ENCODE measurements at regions not wholly inside any gene's neighbourhood (a gene's known extent, or its start where the extent isn't known, plus 50 kb on each side); places are given as distances from the start of the nearest gene placed in this dataset.
A peak's percentile ranks its signal among the peaks of the same experiment; 100 is the strongest.
"Not testable (repeated sequence)": the region's sequence is repeated elsewhere in the genome, so short reads cannot be mapped to it uniquely, and the experiment has no call there.

- H3K27ac ChIP-seq (ENCODE audit: control insufficient read depth, insufficient read depth, low read length); H3K9me1 ChIP-seq (ENCODE audit: control insufficient read depth, extremely low read depth, insufficient read depth, low read length); H3K4me3 ChIP-seq (ENCODE audit: control insufficient read depth in 2 of 3, extremely low read depth in 1 of 3, insufficient read depth in 2 of 3, low read depth in 1 of 3, low read length in 3 of 3); H3K4me2 ChIP-seq (ENCODE audit: control insufficient read depth, extremely low read depth, insufficient read depth, low read depth, low read length); H3K36me3 ChIP-seq (ENCODE audit: control insufficient read depth in 2 of 2, extremely low read depth in 1 of 2, insufficient read depth in 2 of 2, low read length in 2 of 2); H3K4me1 ChIP-seq (ENCODE audit: control insufficient read depth, extremely low read depth, insufficient read depth, low read length); FAIRE-seq; H2AFZ ChIP-seq (ENCODE audit: control insufficient read depth, low read length); H3K27me3 ChIP-seq (ENCODE audit: control insufficient read depth, extremely low read depth, insufficient read depth, low read length); H3K79me2 ChIP-seq (ENCODE audit: control insufficient read depth, insufficient read depth, low read length); H4K20me1 ChIP-seq (ENCODE audit: control insufficient read depth, extremely low read depth, insufficient read depth, low read length); DNase-seq (ENCODE audit: low read depth, low spot score); H3K9ac ChIP-seq (ENCODE audit: control insufficient read depth, extremely low read depth, insufficient read depth, low read length); dilution Hi-C loops (cut with MboI; ENCODE audit: extremely low pct_ligation_motif_present, low sequenced_read_pairs); H3K9me3 ChIP-seq (ENCODE audit: control insufficient read depth, low read depth, low read length): not testable (repeated sequence)
These were observed 82.9 kb upstream of the VKORC1L1 start for GRCh38 chr7:65789943-65790342.

DNA sequence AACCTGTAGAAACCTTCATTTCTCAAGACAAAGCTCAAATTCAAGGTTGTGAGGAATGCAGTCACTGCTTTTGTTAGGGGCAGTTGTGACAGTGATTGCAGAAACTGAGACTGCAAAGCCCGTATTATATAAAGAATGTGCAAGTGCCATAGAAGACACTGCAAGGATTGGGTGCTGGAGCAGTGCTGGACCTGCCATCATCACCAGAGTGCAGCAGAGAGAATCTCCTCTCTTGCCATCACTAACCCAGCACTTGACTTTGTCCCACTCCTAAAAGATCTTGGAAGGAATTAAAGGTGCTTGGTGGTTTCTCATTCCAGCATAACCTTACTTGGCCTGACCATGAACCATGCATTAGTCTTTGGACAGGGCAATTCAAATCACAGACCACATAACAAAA lies 81.1 kb upstream of the VKORC1L1 start:
- H3K27me3 ChIP-seq (ENCODE audit: control insufficient read depth, extremely low read depth, insufficient read depth, low read length); H3K27ac ChIP-seq (ENCODE audit: control insufficient read depth, insufficient read depth, low read length); dilution Hi-C loops (cut with MboI; ENCODE audit: extremely low pct_ligation_motif_present, low sequenced_read_pairs); H3K36me3 ChIP-seq (ENCODE audit: control insufficient read depth in 2 of 2, extremely low read depth in 1 of 2, insufficient read depth in 2 of 2, low read length in 2 of 2); H3K79me2 ChIP-seq (ENCODE audit: control insufficient read depth, insufficient read depth, low read length); H3K9me3 ChIP-seq (ENCODE audit: control insufficient read depth, low read depth, low read length); H3K4me1 ChIP-seq (ENCODE audit: control insufficient read depth, extremely low read depth, insufficient read depth, low read length); FAIRE-seq; H2AFZ ChIP-seq (ENCODE audit: control insufficient read depth, low read length); H3K4me2 ChIP-seq (ENCODE audit: control insufficient read depth, extremely low read depth, insufficient read depth, low read depth, low read length); H3K9me1 ChIP-seq (ENCODE audit: control insufficient read depth, extremely low read depth, insufficient read depth, low read length); H3K9ac ChIP-seq (ENCODE audit: control insufficient read depth, extremely low read depth, insufficient read depth, low read length); H4K20me1 ChIP-seq (ENCODE audit: control insufficient read depth, extremely low read depth, insufficient read depth, low read length); H3K4me3 ChIP-seq (ENCODE audit: control insufficient read depth in 2 of 3, extremely low read depth in 1 of 3, insufficient read depth in 2 of 3, low read depth in 1 of 3, low read length in 3 of 3); DNase-seq (ENCODE audit: low read depth, low spot score): not testable (repeated sequence)

GRCh38 chr7:65792726-65793125 lies 80.1 kb upstream of the VKORC1L1 start:
- dilution Hi-C loops (cut with MboI; ENCODE audit: extremely low pct_ligation_motif_present, low sequenced_read_pairs); DNase-seq (ENCODE audit: low read depth, low spot score); H3K4me2 ChIP-seq (ENCODE audit: control insufficient read depth, extremely low read depth, insufficient read depth, low read depth, low read length); H3K9me3 ChIP-seq (ENCODE audit: control insufficient read depth, low read depth, low read length); H3K4me1 ChIP-seq (ENCODE audit: control insufficient read depth, extremely low read depth, insufficient read depth, low read length); H3K79me2 ChIP-seq (ENCODE audit: control insufficient read depth, insufficient read depth, low read length); H3K27me3 ChIP-seq (ENCODE audit: control insufficient read depth, extremely low read depth, insufficient read depth, low read length); H4K20me1 ChIP-seq (ENCODE audit: control insufficient read depth, extremely low read depth, insufficient read depth, low read length); H3K4me3 ChIP-seq (ENCODE audit: control insufficient read depth in 2 of 3, extremely low read depth in 1 of 3, insufficient read depth in 2 of 3, low read depth in 1 of 3, low read length in 3 of 3); H3K9me1 ChIP-seq (ENCODE audit: control insufficient read depth, extremely low read depth, insufficient read depth, low read length); H2AFZ ChIP-seq (ENCODE audit: control insufficient read depth, low read length); H3K27ac ChIP-seq (ENCODE audit: control insufficient read depth, insufficient read depth, low read length); H3K9ac ChIP-seq (ENCODE audit: control insufficient read depth, extremely low read depth, insufficient read depth, low read length); FAIRE-seq; H3K36me3 ChIP-seq (ENCODE audit: control insufficient read depth in 2 of 2, extremely low read depth in 1 of 2, insufficient read depth in 2 of 2, low read length in 2 of 2): not testable (repeated sequence)

- H3K27me3 ChIP-seq (ENCODE audit: control insufficient read depth, extremely low read depth, insufficient read depth, low read length); H3K9ac ChIP-seq (ENCODE audit: control insufficient read depth, extremely low read depth, insufficient read depth, low read length); H3K9me1 ChIP-seq (ENCODE audit: control insufficient read depth, extremely low read depth, insufficient read depth, low read length); FAIRE-seq; H3K36me3 ChIP-seq (ENCODE audit: control insufficient read depth in 2 of 2, extremely low read depth in 1 of 2, insufficient read depth in 2 of 2, low read length in 2 of 2); dilution Hi-C loops (cut with MboI; ENCODE audit: extremely low pct_ligation_motif_present, low sequenced_read_pairs); H3K79me2 ChIP-seq (ENCODE audit: control insufficient read depth, insufficient read depth, low read length); H3K4me2 ChIP-seq (ENCODE audit: control insufficient read depth, extremely low read depth, insufficient read depth, low read depth, low read length); H3K9me3 ChIP-seq (ENCODE audit: control insufficient read depth, low read depth, low read length); H4K20me1 ChIP-seq (ENCODE audit: control insufficient read depth, extremely low read depth, insufficient read depth, low read length); H3K4me3 ChIP-seq (ENCODE audit: control insufficient read depth in 2 of 3, extremely low read depth in 1 of 3, insufficient read depth in 2 of 3, low read depth in 1 of 3, low read length in 3 of 3); DNase-seq (ENCODE audit: low read depth, low spot score); H3K27ac ChIP-seq (ENCODE audit: control insufficient read depth, insufficient read depth, low read length): not testable (repeated sequence)
- Histone ChIP-seq H2AFZ (ENCODE audit: control insufficient read depth, low read length) (peak overlapping the region; percentile 26), H3K4me1 (ENCODE audit: control insufficient read depth, extremely low read depth, insufficient read depth, low read length) (peaks cover 11% of the 10 kb centered on the region)
These were observed 78.0 kb upstream of the VKORC1L1 start for GRCh38 chr7:65794671-65795391.

DNA sequence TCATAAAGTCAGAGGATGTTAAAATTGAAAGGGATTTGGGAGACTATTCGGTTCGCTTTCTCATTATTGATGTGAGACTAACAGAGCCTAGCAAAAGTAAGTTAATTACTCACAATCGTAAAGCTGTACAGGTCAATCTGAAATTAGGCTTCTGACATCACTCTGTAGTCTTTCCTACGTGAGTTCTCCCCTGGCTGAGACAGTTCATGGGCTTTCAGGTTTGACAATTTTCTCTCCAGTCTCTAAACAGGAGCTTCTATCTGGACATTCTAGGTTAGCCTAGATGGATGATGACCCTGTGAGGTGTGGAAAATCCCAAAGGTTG lies 77.5 kb upstream of the VKORC1L1 start:
- H4K20me1 ChIP-seq (ENCODE audit: control insufficient read depth, extremely low read depth, insufficient read depth, low read length); FAIRE-seq; H3K27me3 ChIP-seq (ENCODE audit: control insufficient read depth, extremely low read depth, insufficient read depth, low read length); H3K9me1 ChIP-seq (ENCODE audit: control insufficient read depth, extremely low read depth, insufficient read depth, low read length); DNase-seq (ENCODE audit: low read depth, low spot score); H3K4me2 ChIP-seq (ENCODE audit: control insufficient read depth, extremely low read depth, insufficient read depth, low read depth, low read length); dilution Hi-C loops (cut with MboI; ENCODE audit: extremely low pct_ligation_motif_present, low sequenced_read_pairs); H3K79me2 ChIP-seq (ENCODE audit: control insufficient read depth, insufficient read depth, low read length); H3K9me3 ChIP-seq (ENCODE audit: control insufficient read depth, low read depth, low read length); H2AFZ ChIP-seq (ENCODE audit: control insufficient read depth, low read length); H3K4me3 ChIP-seq (ENCODE audit: control insufficient read depth in 2 of 3, extremely low read depth in 1 of 3, insufficient read depth in 2 of 3, low read depth in 1 of 3, low read length in 3 of 3); H3K9ac ChIP-seq (ENCODE audit: control insufficient read depth, extremely low read depth, insufficient read depth, low read length); H3K36me3 ChIP-seq (ENCODE audit: control insufficient read depth in 2 of 2, extremely low read depth in 1 of 2, insufficient read depth in 2 of 2, low read length in 2 of 2); H3K27ac ChIP-seq (ENCODE audit: control insufficient read depth, insufficient read depth, low read length): not testable (repeated sequence)
- H3K4me1 ChIP-seq (ENCODE audit: control insufficient read depth, extremely low read depth, insufficient read depth, low read length): peaks cover 11% of the 10 kb centered on the region

Measured in keratinocyte (primary cell).